H9 (cell line): ENCODE measurements at regions not wholly inside any gene's neighbourhood (a gene's known extent, or its start where the extent isn't known, plus 50 kb on each side); places are given as distances from the start of the nearest gene placed in this dataset.

Experiments
- DNase-seq: peaks from one replicate; pipeline ENCODE4 v3.0.0-alpha.2; 2017
- H2AFZ ChIP-seq: one replicate; pipeline ENCODE4 v1.6.1; 2013; ENCODE audit warnings: mild to moderate bottlenecking, low read length, control low read depth, moderate library complexity
- H2AK5ac ChIP-seq: 2 replicates; pipeline ENCODE4 v1.6.1; 2013; ENCODE audit warnings: low read length, control low read depth, mixed read lengths; ENCODE audit not compliant: insufficient read length
- H2BK120ac ChIP-seq: one replicate; pipeline ENCODE4 v1.6.1; 2013; ENCODE audit warnings: low read depth, mild to moderate bottlenecking, low read length, control low read depth, inconsistent platforms; ENCODE audit not compliant: poor library complexity, severe bottlenecking
- H2BK12ac ChIP-seq: 2 replicates; pipeline ENCODE4 v1.6.1; 2013; ENCODE audit warnings: low read length, control low read depth, mixed read lengths, low read depth; ENCODE audit not compliant: insufficient read length
- H2BK15ac ChIP-seq: 2 replicates; pipeline ENCODE4 v1.6.1; 2013; ENCODE audit warnings: low read depth, low read length, control low read depth
- H2BK20ac ChIP-seq: one replicate; pipeline ENCODE4 v1.6.1; 2013; ENCODE audit warnings: low read depth, mild to moderate bottlenecking, low read length, control low read depth, inconsistent platforms; ENCODE audit not compliant: poor library complexity, severe bottlenecking
- H2BK5ac ChIP-seq: 2 replicates; pipeline ENCODE4 v1.6.1; 2013; ENCODE audit warnings: low read length, control low read depth, mixed read lengths; ENCODE audit not compliant: insufficient read length
- H3K14ac ChIP-seq: 2 replicates; pipeline ENCODE4 v1.6.1; 2013; ENCODE audit warnings: low read length, control low read depth; ENCODE audit not compliant: insufficient read depth
- H3K18ac ChIP-seq: 2 replicates; pipeline ENCODE4 v1.6.1; 2013; ENCODE audit warnings: low read depth, mild to moderate bottlenecking, mixed read lengths, low read length, control low read depth; ENCODE audit not compliant: insufficient read length
- H3K23ac ChIP-seq: 2 replicates; pipeline ENCODE4 v1.6.1; 2013; ENCODE audit warnings: low read length, control low read depth, mixed read lengths, low read depth; ENCODE audit not compliant: insufficient read length
- H3K23me2 ChIP-seq: 2 replicates; pipeline ENCODE4 v1.6.1; 2013; ENCODE audit warnings: low read depth, mild to moderate bottlenecking, mixed read lengths, low read length, control low read depth; ENCODE audit not compliant: insufficient read length, poor library complexity, severe bottlenecking
- H3K27ac ChIP-seq: 2 replicates; pipeline ENCODE4 v1.5.1; 2013; ENCODE audit warnings: low read length, control low read depth, mixed read lengths, low read depth; ENCODE audit not compliant: insufficient read length
- H3K27me3 ChIP-seq: 2 replicates; pipeline ENCODE4 v1.6.1; 2013; ENCODE audit warnings: low read length, control low read depth, inconsistent platforms; ENCODE audit not compliant: insufficient read depth
- H3K4ac ChIP-seq: 2 replicates; pipeline ENCODE4 v1.6.1; 2013; ENCODE audit warnings: low read depth, mild to moderate bottlenecking, control low read depth, inconsistent platforms, low read length, moderate library complexity
- H3K4me1 ChIP-seq: 2 replicates; pipeline ENCODE4 v1.6.1; 2013; ENCODE audit warnings: low read length, control low read depth, inconsistent platforms; ENCODE audit not compliant: insufficient read depth
- H3K4me2 ChIP-seq: 2 replicates; pipeline ENCODE4 v1.6.1; 2013; ENCODE audit warnings: low read length, control low read depth, mixed read lengths; ENCODE audit not compliant: insufficient read length, insufficient read depth
- H3K56ac ChIP-seq: 2 replicates; pipeline ENCODE4 v1.6.1; 2013; ENCODE audit warnings: low read depth, mild to moderate bottlenecking, mixed read lengths, low read length, control low read depth; ENCODE audit not compliant: insufficient read length
- H3K79me1 ChIP-seq: 2 replicates; pipeline ENCODE4 v1.6.1; 2013; ENCODE audit warnings: low read depth, mild to moderate bottlenecking, moderate library complexity, low read length, control low read depth, inconsistent platforms; ENCODE audit not compliant: insufficient read depth, poor library complexity, severe bottlenecking
- H3K79me2 ChIP-seq: 2 replicates; pipeline ENCODE4 v1.6.1; 2013; ENCODE audit warnings: low read length, control low read depth, inconsistent platforms; ENCODE audit not compliant: insufficient read depth
- H3K9ac ChIP-seq: 2 replicates; pipeline ENCODE4 v1.6.1; 2013; ENCODE audit warnings: low read length, control low read depth, mixed read lengths; ENCODE audit not compliant: insufficient read length; ENCODE audit errors: extremely low read depth
- H3K9me3 ChIP-seq: one replicate; pipeline ENCODE4 v1.6.1; 2013; ENCODE audit warnings: low read depth, low read length, inconsistent platforms; ENCODE audit not compliant: control insufficient read depth
- H3T11ph ChIP-seq: one replicate; pipeline ENCODE4 v1.6.1; 2013; ENCODE audit warnings: mild to moderate bottlenecking, low read length, control low read depth, inconsistent platforms
- H4K20me1 ChIP-seq: one replicate; pipeline ENCODE4 v1.6.1; 2013; ENCODE audit not compliant: control insufficient read depth, insufficient read length, insufficient read depth
- H4K5ac ChIP-seq: 2 replicates; pipeline ENCODE4 v1.6.1; 2013; ENCODE audit warnings: low read depth, mild to moderate bottlenecking, mixed read lengths, low read length, control low read depth; ENCODE audit not compliant: insufficient read length
- H4K8ac ChIP-seq: replicated peaks from 2 replicates; pipeline ENCODE4 v1.6.1; 2013; ENCODE audit warnings: low read length, control low read depth, mixed read lengths, low read depth; ENCODE audit not compliant: insufficient read length
- H4K91ac ChIP-seq: 2 replicates; pipeline ENCODE4 v1.6.1; 2013; ENCODE audit warnings: low read depth, mild to moderate bottlenecking, moderate library complexity, mixed read lengths, low read length, control low read depth; ENCODE audit not compliant: insufficient read length
- H3K27ac Mint-ChIP-seq, 3 experiments: 2 replicates in 2 of 3; 3 replicates in 1 of 3; pipeline ENCODE4 v1.8.0; 2020 to 2021; ENCODE audit warnings: mixed read lengths in 3 of 3, mild to moderate bottlenecking in 1 of 3, moderate library complexity in 1 of 3
- H3K27me3 Mint-ChIP-seq: 2 replicates; pipeline ENCODE4 v1.8.0; 2021; ENCODE audit warnings: low read depth, mild to moderate bottlenecking, moderate library complexity, mixed read lengths
- H3K36me3 Mint-ChIP-seq, 3 experiments: 2 replicates in 2 of 3; 3 replicates in 1 of 3; pipeline ENCODE4 v1.8.0; 2020 to 2021; ENCODE audit warnings: low read depth in 3 of 3, mixed read lengths in 3 of 3; ENCODE audit not compliant: insufficient read depth in 1 of 3
- H3K4me1 Mint-ChIP-seq, 2 experiments: 2 replicates each; pipeline ENCODE4 v1.8.0; 2020; ENCODE audit warnings: mixed read lengths in 2 of 2
- H3K4me3 Mint-ChIP-seq, 2 experiments: 2 replicates in 1 of 2; 3 replicates in 1 of 2; pipeline ENCODE4 v1.8.0; 2020 to 2021; ENCODE audit warnings: mild to moderate bottlenecking in 2 of 2, mixed read lengths in 2 of 2, moderate library complexity in 1 of 2
- H3K9me3 Mint-ChIP-seq, 2 experiments: 2 replicates in 1 of 2; 3 replicates in 1 of 2; pipeline ENCODE4 v1.8.0; 2020; ENCODE audit warnings: mild to moderate bottlenecking in 2 of 2, mixed read lengths in 2 of 2, moderate library complexity in 1 of 2
- CTCF ChIP-seq: fragments of 200-600 bp; sonication (generic); conservative IDR thresholded peaks from 3 replicates; pipeline ENCODE4 v1.8.0; 2021; ENCODE audit warnings: antibody characterized with exemption, mild to moderate bottlenecking
- WGBS: extraction: QIAGEN DNeasy Blood & Tissue Kit; methylation state at CpG from one replicate; pipeline ENCODE4 v1.1.7; 2013; ENCODE audit warnings: missing lambda C conversion rate, low lambda C conversion rate, mixed read lengths; ENCODE audit not compliant: insufficient read length; ENCODE audit errors: extremely low coverage; 5-methylcytosine and 5-hydroxymethylcytosine counted together

- no CpG with 5 or more reads among the region's 6 CpGs for WGBS
- no peaks in the 10 kb centered on the region for H3K9me3 Mint-ChIP-seq
- H3K23me2 ChIP-seq, result no peaks in the 10 kb centered on the region
These were observed 78.1 kb upstream of the PPP2R5A start for GRCh38 chr1:212207118-212207517.

More at GRCh38 chr1:212207118-212207517, 78.1 kb upstream of the PPP2R5A start:
- Histone ChIP-seq H2BK15ac (no peak overlapping the region), H3K27ac (no peak overlapping the region), H4K20me1 (no peaks in the 10 kb centered on the region), H3K4ac (no peak overlapping the region), H2BK5ac (no peak overlapping the region), H3K14ac (no peak overlapping the region), H4K91ac (no peak overlapping the region), H3K4me2 (no peak overlapping the region), H3T11ph (no peak overlapping the region), H2BK120ac (no peak overlapping the region), H2BK20ac (no peak overlapping the region), H3K27me3 (no peaks in the 10 kb centered on the region), H2BK12ac (no peak overlapping the region), H3K79me1 (no peaks in the 10 kb centered on the region), H4K8ac (no peak overlapping the region), H2AFZ (no peak overlapping the region), H3K9me3 (no peaks in the 10 kb centered on the region), H3K18ac (no peak overlapping the region), H3K56ac (no peak overlapping the region), H3K79me2 (no peaks in the 10 kb centered on the region), H4K5ac (no peak overlapping the region), H3K4me1 (no peaks in the 10 kb centered on the region), H3K23ac (no peak overlapping the region), H3K9ac (no peak overlapping the region), H2AK5ac (no peak overlapping the region)
- Mint-ChIP-seq H3K27me3 (no peaks in the 10 kb centered on the region), H3K36me3 (no peaks in the 10 kb centered on the region), H3K27ac (no peak overlapping the region; a peak in 1 of 7 replicates), H3K4me1 (peaks cover 19 to 24% of the 10 kb centered on the region in 2 experiments), H3K4me3 (no peak overlapping the region)
- DNase-seq, result no peak
- no peak for TF ChIP-seq CTCF
